IMR-90 (cell line): ENCODE measurements at regions not wholly inside any gene's neighbourhood (a gene's known extent, or its start where the extent isn't known, plus 50 kb on each side); places are given as distances from the start of the nearest gene placed in this dataset.

Source experiments
- ATAC-seq: fragments of 200-7000 bp; cut with Tn5 transposase; 2 replicates; pipeline ENCODE4 v1.9.1; 2020; ENCODE audit warnings: low read depth, mild to moderate bottlenecking, moderate library complexity
- BruUV-seq: library from RNA; stranded (reverse); fragments of 400-500 nt; replicated peaks from 2 replicates; lab custom pipeline; 2021; lab: Mats Ljungman, UMichigan
- CTCF ChIA-PET: fragments of 300-600 bp; formaldehyde crosslinking; extraction: SDS; loops from one replicate; lab custom pipeline; 2021; ENCODE audit warnings: antibody characterized with exemption; lab: Yijun Ruan, JAX
- POLR2A ChIA-PET: fragments of 300-600 bp; sonication (Branson Sonifier 250); formaldehyde crosslinking; loops from one replicate; lab custom pipeline; 2022; ENCODE audit warnings: antibody characterized with exemption; ENCODE audit not compliant: unreplicated experiment; lab: Charles Lee
- DNase-seq: peaks from one replicate; pipeline ENCODE4 v3.0.0; 2013
- H2AFZ ChIP-seq: replicated peaks from 2 replicates; pipeline ENCODE3; 2013; ENCODE audit warnings: low read length, mild to moderate bottlenecking; ENCODE audit not compliant: poor library complexity
- H2AK5ac ChIP-seq: 2 replicates; pipeline ENCODE4 v1.6.1; 2013; ENCODE audit warnings: low read depth, low read length, inconsistent platforms
- H2AK9ac ChIP-seq: replicated peaks from 2 replicates; pipeline ENCODE3; 2013; ENCODE audit warnings: mild to moderate bottlenecking, low read depth, low read length, moderate library complexity; ENCODE audit not compliant: poor library complexity
- H2BK120ac ChIP-seq: 2 replicates; pipeline ENCODE4 v1.6.1; 2013; ENCODE audit warnings: low read depth, low read length, inconsistent platforms
- H2BK15ac ChIP-seq: 3 replicates; pipeline ENCODE4 v1.6.1; 2013; ENCODE audit warnings: low read depth, low read length, inconsistent platforms
- H2BK20ac ChIP-seq: 2 replicates; pipeline ENCODE4 v1.6.1; 2013; ENCODE audit warnings: low read depth, mild to moderate bottlenecking, inconsistent platforms, low read length, moderate library complexity
- H2BK5ac ChIP-seq: 2 replicates; pipeline ENCODE4 v1.6.1; 2013; ENCODE audit warnings: mild to moderate bottlenecking, low read depth, low read length, inconsistent platforms; ENCODE audit not compliant: poor library complexity, severe bottlenecking
- H3K14ac ChIP-seq: replicated peaks from 2 replicates; pipeline ENCODE4 v1.6.1; 2013; ENCODE audit warnings: low read depth, low read length, inconsistent platforms
- H3K18ac ChIP-seq: 2 replicates; pipeline ENCODE4 v1.6.1; 2013; ENCODE audit warnings: low read depth, low read length, control low read depth
- H3K23ac ChIP-seq: 2 replicates; pipeline ENCODE4 v1.6.1; 2013; ENCODE audit warnings: low read depth, low read length, inconsistent platforms
- H3K27ac ChIP-seq: 2 replicates; pipeline ENCODE4 v1.5.1; 2013; ENCODE audit warnings: mild to moderate bottlenecking, control low read depth, low read length; ENCODE audit not compliant: insufficient read depth
- H3K27me3 ChIP-seq: 2 replicates; pipeline ENCODE4 v1.6.1; 2013; ENCODE audit warnings: low read length; ENCODE audit not compliant: control insufficient read depth, insufficient read depth
- H3K36me3 ChIP-seq: 2 replicates; pipeline ENCODE4 v1.6.1; 2013; ENCODE audit warnings: low read length, mixed read lengths; ENCODE audit not compliant: control insufficient read depth, insufficient read depth
- H3K4ac ChIP-seq: 2 replicates; pipeline ENCODE4 v1.6.1; 2013; ENCODE audit warnings: low read depth, low read length, inconsistent platforms
- H3K4me1 ChIP-seq: 2 replicates; pipeline ENCODE4 v1.6.1; 2013; ENCODE audit warnings: low read length, mixed read lengths; ENCODE audit not compliant: control insufficient read depth, insufficient read depth
- H3K4me2 ChIP-seq: 2 replicates; pipeline ENCODE4 v1.6.1; 2013; ENCODE audit warnings: low read depth, mild to moderate bottlenecking, control low read depth, low read length, moderate library complexity
- H3K4me3 ChIP-seq: 2 replicates; pipeline ENCODE4 v1.5.1; 2013; ENCODE audit warnings: low read depth, mild to moderate bottlenecking, control low read depth, low read length, moderate library complexity; ENCODE audit not compliant: insufficient read depth
- H3K56ac ChIP-seq: 2 replicates; pipeline ENCODE4 v1.6.1; 2013; ENCODE audit warnings: low read length, inconsistent platforms; ENCODE audit not compliant: insufficient read depth; ENCODE audit errors: extremely low read depth
- H3K79me1 ChIP-seq, 2 experiments: 2 replicates each; pipeline ENCODE4 v1.6.1; 2013; ENCODE audit warnings: low read length in 2 of 2, inconsistent platforms in 1 of 2, low read depth in 1 of 2
- H3K9ac ChIP-seq: 2 replicates; pipeline ENCODE4 v1.6.1; 2013; ENCODE audit warnings: low read depth, low read length, control low read depth
- H3K9me1 ChIP-seq: 2 replicates; pipeline ENCODE4 v1.6.1; 2013; ENCODE audit warnings: low read length, inconsistent platforms; ENCODE audit not compliant: insufficient read depth
- H3K9me3 ChIP-seq: 2 replicates; pipeline ENCODE4 v1.6.1; 2013; ENCODE audit warnings: low read length; ENCODE audit not compliant: control insufficient read depth, insufficient read depth
- H4K20me1 ChIP-seq: 2 replicates; pipeline ENCODE4 v1.6.1; 2013; ENCODE audit warnings: low read length, inconsistent platforms; ENCODE audit not compliant: insufficient read depth
- H4K5ac ChIP-seq: 2 replicates; pipeline ENCODE4 v1.6.1; 2013; ENCODE audit warnings: mild to moderate bottlenecking, low read depth, low read length, control low read depth
- H4K8ac ChIP-seq, 2 experiments: 2 replicates each; pipeline ENCODE4 v1.6.1; 2013; ENCODE audit warnings: low read depth in 2 of 2, low read length in 2 of 2, control low read depth in 1 of 2, inconsistent platforms in 1 of 2
- H4K91ac ChIP-seq: 2 replicates; pipeline ENCODE4 v1.6.1; 2013; ENCODE audit warnings: low read depth, low read length, inconsistent platforms; ENCODE audit not compliant: insufficient read depth
- CEBPB ChIP-seq: IDR thresholded peaks from 2 replicates; pipeline ENCODE4 v1.6.1; 2012; ENCODE audit warnings: low read depth, low read length, improper control_type of control experiment
- MAFK ChIP-seq: IDR thresholded peaks from 2 replicates; pipeline ENCODE4 v1.6.1; 2012; ENCODE audit warnings: low read depth, low read length, improper control_type of control experiment
- WGBS, 2 experiments: methylation state at CpG; one replicate each; pipeline versions ENCODE4 v1.1.5 to v1.1.7; 2013; ENCODE audit warnings: missing lambda C conversion rate in 2 of 2; ENCODE audit not compliant: insufficient read length in 1 of 2; ENCODE audit errors: extremely low coverage in 2 of 2; 5-methylcytosine and 5-hydroxymethylcytosine counted together
- dilution Hi-C: fragments of 300-500 bp; cut with HindIII; formaldehyde crosslinking; loops from one replicate; pipeline ENCODE4 v1.14.3; 2018; ENCODE audit warnings: low sequenced_read_pairs; ENCODE audit not compliant: unreplicated experiment
- in situ Hi-C: fragments of 300-500 bp; cut with MboI; formaldehyde crosslinking; loops from 3 replicates; pipeline ENCODE4 v1.14.3; 2019; ENCODE audit warnings: low sequenced_read_pairs, inconsistent platforms, mixed read lengths
- intact Hi-C: fragments of 100-400 bp; cut with micrococcal nuclease; formaldehyde crosslinking; loops from 2 replicates; pipeline ENCODE4 v1.10.0; 2022

GRCh38 chr1:88104236-88104635, 579.8 kb upstream of the PKN2 start:
- Histone ChIP-seq H4K91ac (no peak overlapping the region), H3K23ac (no peak overlapping the region), H2BK15ac (no peak overlapping the region), H4K5ac (no peak overlapping the region), H3K56ac (no peak overlapping the region), H3K14ac (no peak overlapping the region), H3K4me3 (no peak overlapping the region), H3K4me1 (no peaks in the 10 kb centered on the region), H3K4ac (no peak overlapping the region), H2BK20ac (no peak overlapping the region), H4K8ac (no peak overlapping the region), H3K27ac (no peak overlapping the region), H3K9ac (no peak overlapping the region), H2BK5ac (no peak overlapping the region), H3K18ac (no peak overlapping the region), H2AK5ac (no peak overlapping the region), H2BK120ac (no peak overlapping the region), H2AK9ac (no peak overlapping the region), H3K36me3 (no peaks in the 10 kb centered on the region), H3K9me3 (no peaks in the 10 kb centered on the region), H3K4me2 (no peak overlapping the region), H2AFZ (no peak overlapping the region), H3K79me1 (no peaks in the 10 kb centered on the region), H4K20me1 (no peaks in the 10 kb centered on the region), H3K9me1 (no peaks in the 10 kb centered on the region), H3K27me3 (no peaks in the 10 kb centered on the region; the same call in 1 of the 2 replicates)
- TF ChIP-seq MAFK (no peak), CEBPB (peak; percentile 47; the same call in 1 of the 2 replicates)
- DNase-seq = peak; percentile 45
- in situ Hi-C loops (no loop called here), intact Hi-C loops (no loop called here), dilution Hi-C loops (no loop called here)
- no CpG with 5 or more reads among the region's 1 CpG for WGBS, 2 experiments
- BruUV-seq = no TSS peak
- ChIA-PET POLR2A (no interaction called here), CTCF (no interaction called here)
- peak; percentile 37; the same call in 1 of the 2 replicates for ATAC-seq
